ENCODE measurements at regions not wholly inside any gene's neighbourhood (a gene's known extent, or its start where the extent isn't known, plus 50 kb on each side); places are given as distances from the start of the nearest gene placed in this dataset.

- Histone ChIP-seq H3K4me1 (no peaks in the 10 kb centered on the region), H3K27ac (no peak overlapping the region), H3K4me3 (no peak overlapping the region), H3K27me3 (no peaks in the 10 kb centered on the region), H3K9me3 (no peaks in the 10 kb centered on the region), H3K36me3 (ENCODE audit: low read depth, missing control alignments) (no peaks in the 10 kb centered on the region)
- 72 to 92% methylated on average over 2 of the region's 2 CpGs for WGBS, 2 donors
- no peak for DNase-seq
- TF ChIP-seq CTCF (IDR thresholded peaks at IDR 0.05) (no peak), POLR2A (IDR thresholded peaks at IDR 0.05) (no peak)
- intact Hi-C loops (cut with DNase I; ENCODE audit: low total_unique reads): no loop called here
Observed at GRCh38 chr15:91420689-91421088, 320.6 kb downstream of the SV2B start.

GRCh38 chr15:91422797-91423196 lies 322.7 kb downstream of the SV2B start:
- H3K27ac ChIP-seq: no peak overlapping the region
- 25 to 31% methylated on average over 1 of the region's 1 CpG for WGBS, 2 donors
- no peak overlapping the region for H3K4me3 ChIP-seq
- H3K36me3 ChIP-seq (ENCODE audit: low read depth, missing control alignments): no peaks in the 10 kb centered on the region
- TF ChIP-seq CTCF (IDR thresholded peaks at IDR 0.05) (no peak), POLR2A (IDR thresholded peaks at IDR 0.05) (no peak)
- H3K9me3 ChIP-seq: no peaks in the 10 kb centered on the region
- no peaks in the 10 kb centered on the region for H3K27me3 ChIP-seq
- H3K4me1 ChIP-seq: no peaks in the 10 kb centered on the region
- intact Hi-C loops (cut with DNase I; ENCODE audit: low total_unique reads): no loop called here
- no peak for DNase-seq

GRCh38 chr15:91424001-91424400 lies 323.9 kb downstream of the SV2B start:
- Histone ChIP-seq H3K36me3 (ENCODE audit: low read depth, missing control alignments) (no peaks in the 10 kb centered on the region), H3K9me3 (no peaks in the 10 kb centered on the region), H3K4me1 (no peaks in the 10 kb centered on the region), H3K27ac (no peak overlapping the region), H3K27me3 (no peaks in the 10 kb centered on the region), H3K4me3 (no peak overlapping the region)
- no peak for DNase-seq
- intact Hi-C loops (cut with DNase I; ENCODE audit: low total_unique reads): no loop called here
- 70 to 91% methylated on average over 1 of the region's 1 CpG for WGBS, 2 donors
- TF ChIP-seq POLR2A (IDR thresholded peaks at IDR 0.05) (no peak), CTCF (IDR thresholded peaks at IDR 0.05) (no peak)

GRCh38 chr15:91426412-91426811 lies 326.4 kb downstream of the SV2B start:
- no peak for DNase-seq
- Histone ChIP-seq H3K27ac (no peak overlapping the region), H3K9me3 (no peaks in the 10 kb centered on the region), H3K27me3 (no peaks in the 10 kb centered on the region), H3K4me3 (no peak overlapping the region), H3K4me1 (no peaks in the 10 kb centered on the region), H3K36me3 (ENCODE audit: low read depth, missing control alignments) (no peaks in the 10 kb centered on the region)
- intact Hi-C loops (cut with DNase I; ENCODE audit: low total_unique reads): no loop called here
- TF ChIP-seq CTCF (IDR thresholded peaks at IDR 0.05) (no peak), POLR2A (IDR thresholded peaks at IDR 0.05) (no peak)
- 78 to 84% methylated on average over 4 of the region's 4 CpGs for WGBS, 2 donors

- DNase-seq: no peak
- 91 to 94% methylated on average over 9 of the region's 9 CpGs for WGBS, 2 donors
- no peak for TF ChIP-seq CTCF (IDR thresholded peaks at IDR 0.05)
- TF ChIP-seq POLR2A (IDR thresholded peaks at IDR 0.05): no peak
- Histone ChIP-seq H3K4me3 (no peak overlapping the region), H3K4me1 (no peaks in the 10 kb centered on the region), H3K36me3 (ENCODE audit: low read depth, missing control alignments) (no peaks in the 10 kb centered on the region), H3K9me3 (no peaks in the 10 kb centered on the region), H3K27ac (no peak overlapping the region), H3K27me3 (no peaks in the 10 kb centered on the region)
- intact Hi-C loops (cut with DNase I; ENCODE audit: low total_unique reads): no loop called here
Observed at GRCh38 chr15:91429973-91430372, 329.9 kb downstream of the SV2B start.

Measured in testis (tissue), 2 donors.